GM12864 (cell line): ENCODE measurements at regions not wholly inside any gene's neighbourhood (a gene's known extent, or its start where the extent isn't known, plus 50 kb on each side); places are given as distances from the start of the nearest gene placed in this dataset.
"Not testable (repeated sequence)": the region's sequence is repeated elsewhere in the genome, so short reads cannot be mapped to it uniquely, and the experiment has no call there.

Experiments
- DNase-seq: peaks from one replicate; pipeline ENCODE4 v3.0.0-alpha.2; 2011; ENCODE audit warnings: low read depth
- H3K4me3 ChIP-seq: 2 replicates; pipeline ENCODE4 v1.5.1; 2011; ENCODE audit warnings: mild to moderate bottlenecking, low read depth, low read length, control low read depth
- CTCF ChIP-seq: IDR thresholded peaks from 2 replicates; pipeline ENCODE4 v1.5.1; 2011; ENCODE audit warnings: low read depth, mild to moderate bottlenecking, moderate library complexity, low read length, control low read depth, inconsistent platforms; ENCODE audit errors: missing control alignments

DNA sequence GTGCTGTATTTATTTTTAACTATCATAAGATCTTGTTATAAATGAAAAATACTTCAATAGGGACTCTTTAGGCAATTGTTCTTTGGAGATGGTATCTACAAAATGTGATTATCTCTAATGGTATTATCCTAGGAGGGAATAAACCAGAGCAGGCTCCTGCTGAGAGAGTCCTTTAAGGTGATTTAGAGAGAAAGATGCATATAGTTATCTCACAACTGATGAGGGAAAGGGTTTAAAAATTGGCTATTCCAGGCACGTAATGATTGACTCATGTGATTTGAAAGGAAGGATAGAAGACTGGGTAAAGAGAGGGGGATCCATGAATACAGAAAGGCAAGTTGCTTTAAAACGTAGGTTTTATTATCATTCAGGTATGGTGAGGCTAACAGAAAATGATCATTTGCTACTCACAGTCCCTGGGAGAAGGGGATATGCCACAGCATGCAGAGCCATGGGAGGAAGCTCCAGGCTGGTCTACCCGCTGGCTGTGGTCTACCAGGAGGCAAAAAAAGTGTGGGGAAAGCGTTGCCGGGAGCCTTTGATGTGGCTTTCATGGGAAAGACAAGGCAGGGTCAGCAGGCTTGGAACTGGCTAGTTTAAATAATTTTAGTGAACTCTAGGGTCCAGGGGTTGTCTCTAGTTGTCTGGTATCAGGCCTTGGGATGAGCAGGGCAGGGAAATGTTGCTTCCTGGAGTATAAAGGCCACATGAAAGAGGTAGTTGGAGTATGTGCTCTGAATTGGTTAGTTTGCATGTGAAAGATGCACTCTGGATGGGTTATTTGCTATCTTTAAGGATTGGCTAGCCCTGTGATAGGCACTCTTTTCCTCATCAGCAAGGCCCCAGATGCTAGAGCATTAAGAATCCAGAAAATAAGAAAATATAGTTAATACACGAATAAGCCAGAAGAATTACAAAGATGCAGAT lies 798.4 kb upstream of the GRM7 start:
- no peak overlapping the region for H3K4me3 ChIP-seq
- TF ChIP-seq CTCF: no peak
- no peak for DNase-seq

- no peak for DNase-seq
- no peak overlapping the region for H3K4me3 ChIP-seq
- no peak for TF ChIP-seq CTCF
These were observed 794.5 kb upstream of the GRM7 start for GRCh38 chr3:6066397-6066796.

- not testable (repeated sequence) for H3K4me3 ChIP-seq, DNase-seq
These were observed 793.9 kb upstream of the GRM7 start for GRCh38 chr3:6066868-6067578.

GRCh38 chr3:6074952-6075351 lies 786.0 kb upstream of the GRM7 start:
- H3K4me3 ChIP-seq: no peak overlapping the region
- DNase-seq: no peak
- no peak for TF ChIP-seq CTCF

DNA sequence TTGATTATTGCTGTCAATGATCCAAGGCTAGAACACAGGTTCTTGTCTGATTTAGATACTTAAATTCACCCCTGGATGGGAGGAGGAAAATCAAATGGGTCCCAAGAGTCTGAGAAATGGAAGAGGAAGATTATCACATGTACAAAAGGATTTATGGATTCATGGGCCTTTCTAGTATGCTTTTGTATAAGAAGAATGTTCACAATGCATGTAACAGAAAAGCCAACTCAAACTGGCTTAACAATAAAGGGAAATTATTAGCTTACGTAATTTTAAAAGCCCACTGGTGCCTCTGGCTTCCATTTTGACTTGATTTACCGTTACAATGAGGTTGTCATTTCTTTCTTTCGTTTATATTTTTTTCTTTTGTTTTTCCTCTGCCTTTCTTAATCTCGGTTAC lies 782.5 kb upstream of the GRM7 start:
- no peak overlapping the region for H3K4me3 ChIP-seq
- DNase-seq: no peak
- no peak for TF ChIP-seq CTCF

DNA sequence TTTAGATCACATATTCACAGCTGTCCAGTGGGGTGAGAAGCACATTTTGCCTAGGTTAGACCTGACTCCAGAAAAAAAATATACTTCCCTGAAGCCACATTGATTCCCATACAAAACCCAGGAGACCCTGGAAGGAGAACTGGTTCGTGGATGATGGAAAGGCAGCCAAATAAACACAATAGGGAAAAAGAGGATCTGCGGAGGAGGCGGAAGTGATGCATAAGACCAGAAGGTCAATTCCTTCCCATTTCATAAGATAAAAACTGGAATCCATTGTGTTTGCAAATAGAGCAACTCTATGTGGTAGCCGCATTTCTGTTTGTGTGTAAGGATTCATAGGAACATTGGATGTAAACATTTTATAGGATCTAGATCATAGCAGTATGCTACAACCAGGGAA lies 781.9 kb upstream of the GRM7 start:
- no peak for TF ChIP-seq CTCF
- no peak for DNase-seq

GRCh38 chr3:6079561-6080179 lies 781.2 kb upstream of the GRM7 start:
- no peak for TF ChIP-seq CTCF
- no peak overlapping the region for H3K4me3 ChIP-seq
- no peak for DNase-seq

More for the DNA sequence above, 781.9 kb upstream of the GRM7 start:
- no peak overlapping the region for H3K4me3 ChIP-seq
